ENCODE measurements at regions not wholly inside any gene's neighbourhood (a gene's known extent, or its start where the extent isn't known, plus 50 kb on each side); places are given as distances from the start of the nearest gene placed in this dataset.

DNA sequence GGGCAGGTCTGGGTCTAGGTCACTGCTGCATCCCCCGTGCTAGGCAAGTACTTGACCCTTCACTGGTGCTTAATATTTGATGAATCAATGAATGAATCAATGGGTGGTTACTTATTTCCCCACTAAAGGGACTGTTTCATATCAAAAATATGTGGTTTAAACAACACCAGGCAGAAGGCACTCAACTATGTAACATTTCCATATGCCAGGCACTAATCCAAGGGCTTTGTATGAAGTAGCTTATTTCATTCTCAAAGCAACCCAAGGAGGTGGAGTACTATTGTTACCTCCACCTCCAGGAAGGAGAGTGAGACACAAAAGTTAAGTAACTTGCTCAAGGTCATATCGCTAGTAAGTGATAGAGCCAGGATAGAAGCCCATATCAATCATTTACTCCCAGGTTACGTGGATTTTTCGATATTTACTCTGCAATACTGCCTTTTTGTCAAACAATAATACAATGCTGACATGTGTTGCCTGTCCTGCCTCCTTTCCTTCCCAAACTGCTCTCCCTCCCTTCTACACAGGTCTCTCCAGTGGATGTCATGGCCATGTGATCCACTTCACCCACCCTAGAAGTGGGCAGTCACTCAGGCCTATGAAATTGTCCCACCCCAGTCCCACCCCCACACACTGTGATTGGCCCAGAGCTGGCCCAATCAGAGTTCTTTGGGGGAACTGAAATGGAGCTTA is 142.8 kb downstream of the ETS2 start:
- H3K36me3 ChIP-seq, result no peaks in the 10 kb centered on the region
- H3K4me1 ChIP-seq (replicated peaks), result peaks cover 4% of the 10 kb centered on the region
- intact Hi-C loops (cut with DNase I), result no loop called here
- TF ChIP-seq, protein P1, sequence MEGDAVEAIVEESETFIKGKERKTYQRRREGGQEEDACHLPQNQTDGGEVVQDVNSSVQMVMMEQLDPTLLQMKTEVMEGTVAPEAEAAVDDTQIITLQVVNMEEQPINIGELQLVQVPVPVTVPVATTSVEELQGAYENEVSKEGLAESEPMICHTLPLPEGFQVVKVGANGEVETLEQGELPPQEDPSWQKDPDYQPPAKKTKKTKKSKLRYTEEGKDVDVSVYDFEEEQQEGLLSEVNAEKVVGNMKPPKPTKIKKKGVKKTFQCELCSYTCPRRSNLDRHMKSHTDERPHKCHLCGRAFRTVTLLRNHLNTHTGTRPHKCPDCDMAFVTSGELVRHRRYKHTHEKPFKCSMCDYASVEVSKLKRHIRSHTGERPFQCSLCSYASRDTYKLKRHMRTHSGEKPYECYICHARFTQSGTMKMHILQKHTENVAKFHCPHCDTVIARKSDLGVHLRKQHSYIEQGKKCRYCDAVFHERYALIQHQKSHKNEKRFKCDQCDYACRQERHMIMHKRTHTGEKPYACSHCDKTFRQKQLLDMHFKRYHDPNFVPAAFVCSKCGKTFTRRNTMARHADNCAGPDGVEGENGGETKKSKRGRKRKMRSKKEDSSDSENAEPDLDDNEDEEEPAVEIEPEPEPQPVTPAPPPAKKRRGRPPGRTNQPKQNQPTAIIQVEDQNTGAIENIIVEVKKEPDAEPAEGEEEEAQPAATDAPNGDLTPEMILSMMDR (IDR thresholded peaks at IDR 0.05), result no peak
- 95% methylated on average over 4 of the region's 4 CpGs for WGBS
- H3K9me3 ChIP-seq, result no peaks in the 10 kb centered on the region
- no peak for DNase-seq (ENCODE audit: low spot score)
- no peaks in the 10 kb centered on the region for H3K27me3 ChIP-seq (replicated peaks; ENCODE audit: insufficient read depth)
- no peak overlapping the region for H3K4me3 ChIP-seq
- H3K27ac ChIP-seq, result no peak overlapping the region

- Histone ChIP-seq H3K36me3 (no peaks in the 10 kb centered on the region), H3K9me3 (no peaks in the 10 kb centered on the region), H3K4me1 (replicated peaks) (no peaks in the 10 kb centered on the region), H3K27ac (no peak overlapping the region), H3K27me3 (replicated peaks; ENCODE audit: insufficient read depth) (no peaks in the 10 kb centered on the region), H3K4me3 (no peak overlapping the region)
- DNase-seq (ENCODE audit: low spot score), result no peak
- TF ChIP-seq, protein P1 (IDR thresholded peaks at IDR 0.05), result no peak
- TF ChIP-seq POLR2A (IDR thresholded peaks at IDR 0.05) (no peak), POLR2AphosphoS5 (IDR thresholded peaks at IDR 0.05) (no peak)
- intact Hi-C loops (cut with DNase I), result no loop called here
- 81% methylated on average over 17 of the region's 17 CpGs for WGBS
These were observed 140.0 kb downstream of the ETS2 start for GRCh38 chr21:38945545-38946245.

GRCh38 chr21:38944903-38945302 is 139.2 kb downstream of the ETS2 start:
- Histone ChIP-seq H3K36me3 (no peaks in the 10 kb centered on the region), H3K27me3 (replicated peaks; ENCODE audit: insufficient read depth) (no peaks in the 10 kb centered on the region), H3K4me1 (replicated peaks) (no peaks in the 10 kb centered on the region), H3K9me3 (no peaks in the 10 kb centered on the region), H3K27ac (no peak overlapping the region), H3K4me3 (no peak overlapping the region)
- no peak for DNase-seq (ENCODE audit: low spot score)
- intact Hi-C loops (cut with DNase I), result no loop called here
- 89% methylated on average over 14 of the region's 14 CpGs for WGBS
- no peak for TF ChIP-seq POLR2AphosphoS5 (IDR thresholded peaks at IDR 0.05)
- no peak for TF ChIP-seq POLR2A (IDR thresholded peaks at IDR 0.05)
- TF ChIP-seq, protein P1 (IDR thresholded peaks at IDR 0.05), result no peak

- no peak for DNase-seq (ENCODE audit: low spot score)
- TF ChIP-seq, protein P1 (IDR thresholded peaks at IDR 0.05), result no peak
- no peak for TF ChIP-seq POLR2AphosphoS5 (IDR thresholded peaks at IDR 0.05)
- TF ChIP-seq POLR2A (IDR thresholded peaks at IDR 0.05), result no peak
- WGBS, result 97% methylated on average over 11 of the region's 11 CpGs
These were observed 138.7 kb downstream of the ETS2 start for GRCh38 chr21:38944402-38944801.

GRCh38 chr21:38942748-38943211 is 137.1 kb downstream of the ETS2 start:
- intact Hi-C loops (cut with DNase I), result no loop called here
- no peaks in the 10 kb centered on the region for H3K27me3 ChIP-seq (replicated peaks; ENCODE audit: insufficient read depth)
- H3K4me1 ChIP-seq (replicated peaks), result no peaks in the 10 kb centered on the region
- 97% methylated on average over 7 of the region's 7 CpGs for WGBS
- TF ChIP-seq, protein P1 (IDR thresholded peaks at IDR 0.05), result no peak
- no peak for TF ChIP-seq POLR2AphosphoS5 (IDR thresholded peaks at IDR 0.05)
- no peak for TF ChIP-seq POLR2A (IDR thresholded peaks at IDR 0.05)
- no peaks in the 10 kb centered on the region for H3K36me3 ChIP-seq
- H3K27ac ChIP-seq, result no peak overlapping the region
- no peak for DNase-seq (ENCODE audit: low spot score)
- no peak overlapping the region for H3K4me3 ChIP-seq
- no peaks in the 10 kb centered on the region for H3K9me3 ChIP-seq

More at GRCh38 chr21:38944402-38944801, 138.7 kb downstream of the ETS2 start:
- H3K27me3 ChIP-seq (replicated peaks; ENCODE audit: insufficient read depth), result no peaks in the 10 kb centered on the region
- no peak overlapping the region for H3K27ac ChIP-seq
- no peaks in the 10 kb centered on the region for H3K36me3 ChIP-seq
- intact Hi-C loops (cut with DNase I), result no loop called here
- H3K4me1 ChIP-seq (replicated peaks), result no peaks in the 10 kb centered on the region
- H3K9me3 ChIP-seq, result no peaks in the 10 kb centered on the region
- no peak overlapping the region for H3K4me3 ChIP-seq

Measured in prostate gland (tissue), 2 donors.